Stimulated activated CD4-positive, alpha-beta T cell treated with anti-CD3 and anti-CD28 coated beads, TNF-alpha, amount 100 ng/mL, for 1 hour (primary cell): ENCODE measurements at regions not wholly inside any gene's neighbourhood (a gene's known extent, or its start where the extent isn't known, plus 50 kb on each side); places are given as distances from the start of the nearest gene placed in this dataset.
"Not testable (repeated sequence)": the region's sequence is repeated elsewhere in the genome, so short reads cannot be mapped to it uniquely, and the experiment has no call there.

ENCODE experiments used
- DNase-seq, 3 donors: peaks; one replicate each; pipeline ENCODE4 v3.0.0-alpha.2; 2020; ENCODE audit warnings: low read depth in 3 of 3, low spot score in 1 of 3

DNA sequence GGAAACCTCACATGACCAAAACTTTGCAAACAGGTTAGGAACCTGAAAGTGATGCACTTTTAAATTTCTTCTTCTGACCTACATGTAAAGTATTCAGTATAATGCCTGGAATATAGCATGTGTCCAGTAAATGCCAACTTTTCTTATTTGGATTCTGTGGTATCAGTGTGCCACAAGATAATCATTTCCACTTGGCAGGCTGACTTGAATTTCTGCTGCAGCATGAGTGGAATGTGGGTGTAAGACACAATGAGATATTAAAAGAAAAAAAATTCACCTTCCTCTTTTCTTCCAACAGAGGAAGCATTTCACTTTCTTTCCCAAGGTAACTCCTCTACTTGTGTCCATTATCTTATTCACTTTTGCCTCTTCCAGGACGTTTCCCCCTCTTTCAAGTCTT, 141.9 kb upstream of the PRKD1 start:
- DNase-seq = no peak

DNA sequence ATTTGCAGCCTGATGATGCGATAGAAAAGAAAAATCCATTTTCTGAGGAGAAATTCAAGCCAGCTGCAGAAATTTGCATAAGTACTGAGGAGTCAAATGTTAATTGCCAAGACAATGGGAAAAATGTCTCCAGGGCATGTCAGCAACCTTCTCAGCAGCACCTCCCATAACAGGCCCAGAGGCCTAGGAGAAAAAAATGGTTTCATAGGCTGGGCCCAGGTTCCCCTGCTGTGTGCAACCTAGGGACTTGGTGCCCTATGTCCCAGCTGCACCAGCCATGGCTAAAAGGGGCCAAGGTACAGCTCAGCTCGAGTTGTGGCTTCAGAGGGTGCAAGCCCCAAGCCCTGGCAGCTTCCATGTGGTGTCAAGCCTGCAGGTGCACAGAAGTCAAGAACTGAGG, 144.8 kb upstream of the PRKD1 start:
- not testable (repeated sequence) for DNase-seq

GRCh38 chr14:30077946-30078345, 150.3 kb upstream of the PRKD1 start:
- no peak for DNase-seq

DNA sequence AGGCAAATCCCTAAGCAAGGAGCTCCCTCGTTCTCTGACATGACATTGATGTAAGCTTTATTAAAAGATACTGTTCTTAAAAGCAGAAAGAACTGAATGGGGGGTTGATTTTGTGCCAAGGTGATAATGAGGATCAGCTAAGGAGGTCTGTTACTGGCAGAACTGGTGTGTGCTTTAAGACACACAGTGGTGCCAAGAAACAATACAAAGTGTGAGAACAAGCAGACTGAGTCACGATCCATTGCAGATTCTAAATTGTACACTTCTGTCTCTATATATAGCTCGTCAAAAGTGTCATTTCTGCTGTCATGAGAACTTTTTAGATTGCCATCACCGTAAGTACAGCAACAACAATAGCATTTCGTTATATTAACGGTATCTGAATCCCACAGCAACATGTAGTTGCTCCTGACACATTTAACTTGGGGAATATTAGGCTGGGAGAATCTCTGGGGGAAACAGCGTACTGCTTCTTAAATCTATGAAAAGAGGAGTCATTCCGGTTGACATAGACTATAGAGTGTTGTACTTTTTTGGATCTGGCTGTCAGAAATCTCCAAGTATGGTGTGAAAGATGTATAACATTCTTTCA, 151.3 kb upstream of the PRKD1 start:
- DNase-seq = no peak

DNA sequence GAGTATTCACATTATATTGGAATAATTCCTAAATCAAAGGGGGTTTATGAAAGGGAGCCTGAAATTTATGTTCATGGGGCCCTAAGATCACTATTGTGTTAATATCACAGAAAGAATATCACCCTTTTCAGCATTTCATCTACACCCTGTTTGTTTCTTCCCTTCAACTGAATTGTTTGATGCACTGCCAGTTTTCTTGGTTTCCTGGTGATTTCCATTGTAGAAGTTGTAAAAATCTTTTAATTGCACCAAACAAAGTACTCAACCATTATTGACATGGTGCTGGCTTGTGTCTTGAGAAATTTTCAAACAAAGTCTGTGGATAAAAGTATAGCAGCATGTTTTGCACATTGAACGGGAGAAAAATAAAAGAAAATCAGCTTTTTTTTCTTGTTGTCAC, 154.8 kb upstream of the PRKD1 start:
- no peak for DNase-seq

- DNase-seq = no peak
Observed at GRCh38 chr14:30084811-30085210, 157.2 kb upstream of the PRKD1 start.

DNA sequence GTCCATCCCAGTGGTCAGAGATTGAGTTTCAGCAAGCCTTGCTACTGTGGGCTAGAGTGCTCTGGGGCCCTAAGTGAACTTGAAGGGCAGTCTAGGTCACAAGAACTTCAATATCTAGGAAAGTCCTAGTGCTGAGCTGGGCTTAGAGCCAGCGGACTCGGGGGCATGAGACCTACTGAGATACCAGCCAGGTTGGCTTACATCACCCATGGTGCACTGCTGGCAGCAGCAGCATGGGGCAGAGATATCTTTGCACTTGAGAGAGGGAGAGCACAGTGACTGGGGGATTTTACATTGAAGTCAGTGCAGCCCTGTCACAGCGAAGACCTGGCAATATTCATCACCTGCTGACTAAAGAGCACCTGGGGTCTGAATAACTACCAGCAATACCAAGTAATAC, 158.3 kb upstream of the PRKD1 start:
- no peak for DNase-seq

GRCh38 chr14:30088620-30089019, 161.0 kb upstream of the PRKD1 start:
- DNase-seq = no peak

DNA sequence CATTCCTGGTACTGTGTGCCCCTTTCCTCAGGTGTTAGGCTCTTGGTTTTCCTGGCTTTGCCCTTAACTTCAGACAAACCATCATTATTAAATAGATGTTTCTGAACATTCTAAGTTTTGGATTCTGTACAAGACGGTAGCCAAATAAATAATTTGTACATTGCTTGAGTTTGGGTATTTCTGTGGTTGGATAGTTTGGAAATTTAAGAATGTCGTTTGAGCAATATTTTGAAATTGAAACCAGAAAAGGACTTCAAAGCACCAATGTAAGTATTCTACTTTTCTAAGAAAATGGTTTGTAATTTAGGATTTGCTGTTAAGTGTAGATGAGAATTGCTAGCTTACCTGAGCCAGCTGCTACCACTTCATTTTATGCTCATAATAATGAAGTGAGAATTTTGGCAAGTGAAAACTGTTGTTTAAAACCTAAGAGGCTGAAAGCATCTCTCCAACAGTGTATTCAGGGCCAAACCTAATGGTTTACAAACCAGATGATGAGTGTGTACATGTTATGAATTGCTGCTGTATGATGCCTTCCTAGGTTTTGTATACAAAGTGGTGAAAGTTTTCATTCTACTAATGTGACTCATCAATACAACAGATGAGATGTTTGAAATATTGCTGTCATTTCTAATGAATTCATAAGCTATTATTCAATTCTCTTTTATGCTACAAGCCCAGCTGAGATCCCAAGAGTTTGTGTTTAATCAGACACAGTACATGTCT, 181.5 kb upstream of the PRKD1 start:
- DNase-seq = no peak

DNA sequence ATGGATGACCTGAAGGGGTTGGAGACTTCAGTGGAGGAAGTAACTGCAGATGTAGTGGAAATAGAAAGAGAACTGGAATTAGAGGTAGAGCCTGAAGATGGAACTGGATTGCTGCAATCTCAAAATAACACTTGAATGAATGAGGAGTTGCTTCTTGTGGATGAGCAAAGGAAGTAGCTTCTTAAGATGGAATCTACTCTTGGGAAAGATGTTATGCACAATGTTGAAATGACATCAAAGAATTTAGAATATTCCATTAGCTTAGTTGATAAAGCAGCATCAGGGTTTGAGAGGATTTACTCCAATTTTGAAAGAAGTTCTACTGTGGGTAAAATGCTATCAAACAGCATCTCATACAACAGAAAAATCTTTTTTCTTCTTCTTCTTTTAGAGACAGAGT, 186.4 kb upstream of the PRKD1 start:
- DNase-seq = no peak

- DNase-seq = no peak
Observed at GRCh38 chr14:30115756-30116155, 188.1 kb upstream of the PRKD1 start.

GRCh38 chr14:30118992-30119640, 191.5 kb upstream of the PRKD1 start:
- DNase-seq = no peak

DNA sequence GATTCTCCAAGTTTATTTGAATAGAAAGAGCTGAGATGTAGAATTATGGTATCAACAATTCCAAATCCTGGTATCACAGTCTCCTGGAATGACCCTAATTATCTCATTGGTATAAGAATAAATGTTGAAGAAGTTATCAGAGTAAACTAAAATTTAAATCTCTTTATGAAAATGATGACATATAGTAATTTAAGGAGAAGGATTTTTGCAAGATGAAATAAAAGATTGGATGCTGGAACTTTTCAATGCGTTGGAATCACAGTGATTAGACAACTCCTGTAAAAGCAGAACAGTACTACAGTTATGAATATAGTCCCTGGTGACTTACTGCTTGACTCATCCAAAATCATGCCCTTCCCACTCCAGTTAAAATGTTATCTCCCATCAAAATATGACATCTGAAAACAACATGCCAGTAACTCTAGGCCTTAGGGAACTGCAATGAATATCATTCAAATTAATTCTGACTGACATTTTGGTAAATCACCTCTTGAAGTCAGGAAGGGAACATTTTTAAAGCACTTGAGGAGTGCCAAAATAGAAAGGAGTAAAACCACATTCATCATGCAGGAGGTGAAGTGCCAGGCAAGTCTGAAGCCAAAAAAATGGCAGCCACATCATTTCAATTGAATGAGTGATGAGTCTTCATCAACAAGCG, 197.8 kb upstream of the PRKD1 start:
- no peak for DNase-seq

DNA sequence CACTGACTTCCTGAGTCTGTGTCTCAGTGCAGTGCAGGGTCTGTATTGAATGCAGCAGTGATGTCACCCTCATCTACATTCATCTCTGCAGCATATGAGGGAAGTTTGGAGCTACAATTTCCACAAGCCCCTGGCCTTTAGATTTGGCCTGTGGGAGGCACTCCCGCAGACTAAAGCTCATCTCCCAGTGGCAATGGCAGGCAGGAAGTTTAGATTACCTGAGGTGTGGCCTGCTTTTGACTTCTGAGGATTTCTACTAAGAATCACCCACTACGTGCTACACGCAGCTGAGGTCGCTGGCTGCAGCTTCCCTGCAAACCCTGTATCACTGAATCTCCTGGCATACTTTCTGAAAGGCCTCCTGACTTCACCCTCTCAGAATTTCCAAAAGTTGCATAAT, 202.2 kb upstream of the PRKD1 start:
- DNase-seq = no peak

DNA sequence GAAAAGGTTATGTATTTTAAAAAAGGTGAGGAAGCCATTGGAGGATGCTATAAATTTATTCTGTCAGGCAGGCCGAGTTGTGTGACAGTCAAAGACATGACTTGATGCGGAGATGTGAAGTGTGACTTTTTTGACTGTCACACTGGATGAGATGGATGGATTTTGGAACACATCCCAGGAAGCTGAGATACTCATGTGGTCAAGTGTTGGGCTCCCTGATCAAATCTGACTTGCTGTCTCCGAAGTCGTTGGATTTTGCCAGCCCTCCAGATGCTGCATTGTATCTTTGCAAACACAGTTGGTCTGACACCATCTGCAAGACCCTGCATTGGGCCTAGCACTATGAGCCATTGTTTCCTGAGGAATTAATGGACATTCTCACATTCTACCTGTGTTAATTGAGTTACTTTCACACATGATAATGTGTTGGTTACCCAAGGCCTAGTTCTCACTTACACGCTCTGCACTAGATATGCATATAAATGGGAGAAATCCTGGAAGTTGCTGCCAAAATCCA, 204.0 kb upstream of the PRKD1 start:
- DNase-seq = no peak

- DNase-seq = no peak
Observed at GRCh38 chr14:30132196-30132595, 204.5 kb upstream of the PRKD1 start.

DNA sequence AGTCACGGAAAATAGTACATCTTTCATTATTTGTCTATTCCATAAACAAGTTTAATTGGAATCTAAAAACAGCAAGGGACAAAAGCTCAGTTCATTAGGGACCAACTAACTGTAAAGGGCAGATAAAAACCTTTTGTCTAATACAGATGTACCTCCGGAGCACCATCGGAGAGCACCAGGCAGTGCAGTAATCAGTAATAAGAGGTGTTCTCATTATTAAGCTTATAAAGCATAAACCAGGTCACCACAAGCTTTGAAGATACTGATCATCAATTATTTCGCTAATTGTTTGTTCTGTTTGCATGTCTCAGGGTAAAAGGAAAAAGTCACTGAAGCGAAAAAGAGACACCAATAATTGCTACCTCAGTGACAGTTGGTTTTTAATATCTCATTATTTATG, 207.3 kb upstream of the PRKD1 start:
- DNase-seq = no peak

- DNase-seq = no peak
Observed at GRCh38 chr14:30138567-30138966, 210.9 kb upstream of the PRKD1 start.

GRCh38 chr14:30142216-30142615, 214.6 kb upstream of the PRKD1 start:
- DNase-seq = no peak

DNA sequence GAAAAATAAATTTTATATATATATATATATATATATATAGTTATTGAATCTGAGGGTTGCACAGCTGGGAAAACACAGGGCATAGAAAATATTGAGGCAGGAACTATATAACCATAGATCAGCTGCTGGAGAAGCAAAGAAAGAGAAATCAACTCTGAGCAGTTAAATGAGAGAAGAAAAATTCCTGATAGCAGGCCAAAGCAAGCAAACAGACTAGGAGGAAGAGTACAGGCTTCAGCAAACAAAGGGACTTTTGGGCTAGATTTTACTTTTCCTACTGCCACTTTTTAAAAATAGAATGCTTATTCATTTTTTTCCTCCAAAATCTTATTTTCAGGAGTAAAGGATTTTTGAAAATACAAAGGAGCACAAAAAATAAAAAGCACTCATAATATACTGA, 216.0 kb upstream of the PRKD1 start:
- DNase-seq = no peak

GRCh38 chr14:30153717-30154116, 226.1 kb upstream of the PRKD1 start:
- DNase-seq = no peak

- DNase-seq = no peak
Observed at GRCh38 chr14:30156571-30156970, 228.9 kb upstream of the PRKD1 start.
